CMK (cell line): ENCODE measurements at regions not wholly inside any gene's neighbourhood (a gene's known extent, or its start where the extent isn't known, plus 50 kb on each side); places are given as distances from the start of the nearest gene placed in this dataset.
A peak's percentile ranks its signal among the peaks of the same experiment; 100 is the strongest.
"Not testable (repeated sequence)": the region's sequence is repeated elsewhere in the genome, so short reads cannot be mapped to it uniquely, and the experiment has no call there.

Experiments
- DNase-seq: peaks from one replicate; pipeline ENCODE4 v3.0.0-alpha.2; 2010; ENCODE audit warnings: low read depth

DNA sequence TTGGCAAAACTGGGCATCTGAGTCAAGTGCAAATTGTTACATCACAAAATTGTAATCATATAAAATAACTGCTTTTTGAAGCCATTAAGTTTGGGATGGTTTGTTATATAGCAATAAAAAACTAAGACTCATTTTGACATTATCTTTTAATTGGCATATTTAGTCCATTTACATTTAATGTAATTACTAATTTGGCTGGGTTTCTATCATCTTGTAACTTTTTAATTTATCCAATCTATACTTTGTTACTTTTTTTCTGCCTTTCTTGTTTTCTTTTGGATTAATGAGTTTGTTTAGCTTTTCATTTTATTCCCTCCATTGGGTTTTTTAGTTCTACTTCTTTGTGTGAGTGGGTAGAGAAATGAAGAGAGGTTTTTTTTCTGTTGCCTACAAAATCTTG, 76.3 kb downstream of the DRAM2 start:
- DNase-seq: no peak

DNA sequence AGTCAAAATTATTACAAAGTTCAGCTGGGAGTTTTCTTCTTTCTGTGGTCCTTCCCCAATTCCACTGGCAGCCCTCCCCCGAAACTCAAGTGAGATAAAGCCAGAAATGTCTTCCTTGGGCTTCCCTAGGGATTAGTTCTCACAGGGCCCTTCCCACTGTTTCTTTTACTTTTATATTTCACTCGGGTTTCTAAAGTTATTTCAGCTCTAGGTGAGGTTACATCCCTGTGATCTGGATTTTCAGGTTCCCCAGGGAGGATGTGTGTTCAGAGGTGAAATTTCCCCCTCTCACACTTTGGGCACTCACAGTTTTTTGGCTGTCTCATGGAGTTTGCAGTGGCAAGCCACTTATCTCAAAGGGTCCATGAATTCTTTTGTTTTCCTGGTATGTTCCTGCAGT, 77.3 kb downstream of the DRAM2 start:
- DNase-seq: no peak

DNA sequence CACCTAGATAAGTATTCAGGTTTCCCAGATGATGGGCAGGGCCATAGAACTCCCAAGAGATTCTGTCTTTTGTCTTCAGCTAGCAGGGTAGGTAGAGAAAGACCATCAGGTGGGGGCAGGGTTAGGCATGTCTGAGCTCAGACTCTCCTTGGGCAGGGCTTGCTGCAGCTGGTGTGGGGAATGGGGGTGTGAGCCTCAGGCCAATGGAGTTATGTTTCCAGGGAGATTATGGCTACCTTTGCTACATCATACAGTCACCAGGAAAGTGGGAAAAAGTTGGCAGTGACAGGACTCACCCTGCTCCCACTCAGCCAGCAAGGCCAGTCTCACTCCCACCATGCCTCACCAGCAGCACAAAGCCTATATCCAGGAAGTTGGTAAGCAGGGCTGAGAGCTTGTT, 77.8 kb downstream of the DRAM2 start:
- no peak for DNase-seq

DNA sequence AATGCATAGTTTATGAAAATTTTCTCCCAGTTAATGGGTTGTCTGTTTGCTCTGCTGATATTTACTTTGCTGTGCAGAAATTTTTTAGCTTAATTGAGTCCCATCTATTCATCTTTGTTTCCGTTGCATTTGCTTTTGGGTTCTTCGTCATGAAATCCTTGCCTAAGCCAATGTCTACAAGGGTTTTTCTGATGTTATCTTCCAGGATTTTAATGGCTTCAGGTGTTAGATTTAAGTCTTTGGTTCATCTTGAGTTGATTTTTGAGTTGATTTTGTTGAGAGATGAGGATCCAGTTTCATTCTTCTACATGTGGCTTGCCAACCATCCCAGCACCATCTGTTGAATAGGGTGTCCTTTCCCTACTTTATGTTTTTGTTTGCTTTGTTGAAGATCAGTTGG, 85.2 kb downstream of the DRAM2 start:
- DNase-seq: no peak

DNA sequence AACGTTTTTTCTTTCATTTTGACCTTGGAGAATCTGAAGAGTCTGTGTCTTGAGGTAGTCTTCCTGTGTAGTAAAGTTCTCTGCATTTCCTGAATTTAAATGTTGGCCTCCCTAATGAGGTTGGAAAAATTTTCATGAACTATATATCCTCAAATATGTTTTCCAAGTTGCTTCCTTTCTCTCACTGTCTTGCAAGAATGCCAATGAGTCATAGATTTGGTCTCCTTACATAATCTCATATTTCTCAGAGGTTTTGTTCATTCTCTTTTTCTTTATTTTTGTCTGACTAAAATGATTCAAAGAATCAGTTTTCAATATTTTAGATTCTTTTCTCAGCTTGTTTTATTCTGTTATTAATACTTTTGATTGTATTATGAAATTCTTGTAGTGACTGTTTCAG, 87.6 kb downstream of the DRAM2 start:
- no peak for DNase-seq

DNA sequence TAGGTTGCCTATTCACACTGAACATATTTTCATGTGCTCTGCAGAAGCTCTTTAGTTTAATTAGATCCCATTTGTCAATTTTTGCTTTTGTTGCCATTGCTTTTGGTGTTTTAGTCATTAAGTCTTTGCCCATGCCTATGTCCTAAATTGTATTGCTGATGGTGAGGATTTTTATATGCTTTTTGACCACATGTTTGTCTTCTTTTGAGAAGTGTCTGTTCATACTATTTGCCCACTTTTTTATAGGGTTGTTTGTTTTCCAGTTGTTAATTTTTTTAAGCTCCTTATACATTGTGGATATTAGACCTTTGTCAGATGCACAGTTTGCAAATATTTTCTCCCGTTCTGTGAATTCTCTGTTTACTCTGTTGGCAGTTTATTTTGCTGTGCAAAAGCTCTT, 84.5 kb upstream of the LRIF1 start:
- not testable (repeated sequence) for DNase-seq

DNA sequence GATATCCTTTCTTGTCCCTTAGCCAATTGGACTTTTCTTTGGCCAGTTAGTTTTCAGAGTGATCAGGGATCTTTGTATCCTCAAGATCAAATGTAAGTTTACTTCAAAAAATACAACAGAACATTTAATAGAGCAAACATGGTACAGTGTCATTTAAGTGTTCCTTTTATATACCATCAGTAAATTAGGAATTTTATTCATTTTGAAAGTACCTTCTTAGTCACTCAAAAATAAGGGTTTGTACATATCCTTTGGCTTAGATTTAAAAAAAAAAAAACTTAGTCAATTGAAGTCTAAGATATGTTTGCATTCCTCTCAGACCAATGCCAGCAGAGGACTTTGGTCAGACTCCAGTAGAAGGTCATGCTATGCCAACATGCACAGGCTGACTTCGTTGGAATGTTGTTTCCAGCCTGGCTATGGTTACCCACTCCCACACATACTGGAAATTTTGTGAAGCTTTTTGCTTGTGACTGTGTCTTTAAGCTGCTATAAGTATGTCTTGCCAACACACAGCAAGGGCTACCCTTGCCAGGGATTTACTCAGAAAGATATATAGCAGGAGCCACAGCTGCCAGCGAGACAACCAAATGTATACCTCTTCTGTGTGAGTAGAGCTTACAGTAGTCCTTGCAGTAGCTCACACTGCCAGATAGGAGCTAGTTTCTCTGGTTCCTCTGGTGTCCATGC, 81.5 kb upstream of the LRIF1 start:
- DNase-seq: no peak

DNA sequence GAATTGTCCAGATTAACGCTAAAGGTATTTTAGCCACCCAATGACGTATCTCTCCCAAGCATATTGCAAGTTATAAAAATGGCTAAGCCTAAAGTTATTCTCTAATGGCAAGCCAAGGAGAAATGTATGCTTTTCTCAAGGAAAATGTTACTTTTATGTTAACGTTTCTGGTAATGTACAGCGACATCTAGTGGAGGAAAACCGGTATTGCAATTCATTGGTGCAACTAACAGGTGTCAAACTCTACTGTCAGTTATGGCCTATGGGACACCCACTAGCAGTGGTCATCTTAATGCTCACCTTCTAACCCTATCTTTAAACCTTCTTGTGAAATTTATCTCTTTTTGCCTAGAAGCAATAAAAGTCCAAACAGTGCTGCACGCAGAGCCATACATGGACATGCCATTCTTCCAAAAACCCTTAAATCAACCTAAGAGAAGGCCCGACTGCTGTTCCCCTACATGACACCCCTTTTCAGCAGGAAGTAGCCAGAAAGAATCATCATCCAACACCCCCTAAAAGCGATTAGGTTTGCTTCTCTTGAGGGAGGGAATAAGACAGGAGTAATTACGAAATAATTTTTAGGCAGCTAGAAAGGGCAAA, 68.7 kb upstream of the LRIF1 start:
- DNase-seq: no peak

DNA sequence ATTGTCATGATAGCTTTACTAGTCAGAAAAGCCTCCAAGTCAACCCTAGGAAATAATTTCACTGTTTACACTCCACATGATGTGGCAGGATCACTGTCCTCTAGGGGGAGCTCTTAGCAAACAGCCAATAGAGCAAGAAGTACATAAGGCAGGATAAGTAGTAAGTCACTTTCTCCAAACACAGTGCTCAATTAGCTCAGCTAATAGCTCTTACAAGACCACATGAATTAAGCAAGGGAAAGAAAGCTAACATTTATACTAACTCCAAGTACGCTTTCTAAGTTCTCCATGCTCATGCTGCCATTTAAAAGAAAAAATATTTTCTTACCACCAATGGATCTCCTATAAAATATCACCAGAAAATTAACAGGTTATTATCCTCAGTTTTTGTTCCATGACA, 66.9 kb upstream of the LRIF1 start:
- peak; percentile 15 for DNase-seq

DNA sequence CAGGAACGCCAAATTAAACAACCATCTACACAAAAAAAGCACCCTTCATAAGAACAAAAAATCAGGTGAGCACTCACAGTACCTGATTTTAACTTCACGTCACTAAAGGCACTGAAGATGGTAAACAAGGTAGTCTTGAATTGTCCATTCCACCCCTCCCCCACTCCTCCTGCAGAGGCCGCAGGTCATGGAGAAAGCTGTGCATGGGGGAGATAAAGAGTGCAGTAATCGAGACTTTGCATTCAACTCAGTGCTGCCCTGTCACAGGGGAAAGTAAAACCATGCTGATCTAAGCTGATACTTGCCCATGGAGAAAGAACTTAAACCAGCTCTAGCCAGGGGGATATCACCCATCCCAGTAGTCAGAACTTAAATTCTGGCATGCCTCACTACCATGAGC, 61.4 kb upstream of the LRIF1 start:
- no peak for DNase-seq

DNA sequence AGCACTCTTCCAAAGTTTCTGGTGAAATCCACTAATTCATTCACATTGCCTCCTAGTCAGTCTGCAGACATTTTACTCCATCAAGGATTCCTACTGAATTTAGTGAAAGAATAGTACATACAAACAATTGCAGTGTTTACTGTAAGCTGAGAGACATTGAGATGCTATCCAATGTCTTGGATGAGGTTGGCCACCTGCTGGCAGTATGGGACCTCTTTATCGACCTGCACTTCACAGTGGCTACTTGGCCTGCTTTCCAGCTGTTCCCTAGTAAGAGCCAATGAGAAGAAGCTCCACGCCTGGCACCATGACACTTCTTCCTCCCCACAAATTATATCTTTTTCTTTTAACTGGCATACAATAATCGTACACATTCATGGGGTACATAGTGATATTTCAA, 51.5 kb upstream of the LRIF1 start:
- DNase-seq: no peak
